ENCODE measurements at regions not wholly inside any gene's neighbourhood (a gene's known extent, or its start where the extent isn't known, plus 50 kb on each side); places are given as distances from the start of the nearest gene placed in this dataset.

DNA sequence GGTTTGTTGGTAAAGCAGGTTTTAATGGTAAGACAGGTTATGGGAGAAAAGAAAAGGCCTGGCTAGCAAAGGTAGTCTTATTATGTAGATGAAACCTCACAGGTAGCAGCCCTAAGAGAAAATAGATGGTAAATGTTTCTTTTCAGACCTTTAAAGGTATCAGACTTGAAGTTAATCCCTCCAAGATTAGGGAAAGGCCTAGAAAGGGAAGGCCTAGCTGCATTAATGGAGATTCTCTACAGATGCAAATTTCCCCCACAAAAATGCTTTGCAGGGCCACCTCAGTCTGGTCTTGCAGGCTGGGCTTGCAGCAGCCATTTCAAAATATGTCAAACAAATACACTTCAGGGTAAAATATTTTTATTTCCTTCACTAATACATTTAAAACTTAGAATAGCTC is 1410.6 kb downstream of the RPA4 start:
- Histone ChIP-seq H3K27ac (ENCODE audit: low read depth, low read length) (no peak overlapping the region), H3K9me3 (ENCODE audit: insufficient read depth in 2 of 2, low read depth in 1 of 2, low read length in 1 of 2) (no peaks in the 10 kb centered on the region; a peak in 2 of 4 replicates), H3K36me3 (ENCODE audit: control insufficient read depth in 2 of 4, insufficient read depth in 4 of 4, low read length in 3 of 4) (no peaks in the 10 kb centered on the region), H4K8ac (ENCODE audit: extremely low read depth, insufficient read depth, low read length) (no peak overlapping the region), H3K14ac (ENCODE audit: insufficient read length) (no peak overlapping the region), H4K91ac (replicated peaks; ENCODE audit: insufficient read length, low read length) (no peak overlapping the region), H3K4me2 (ENCODE audit: insufficient read depth in 1 of 2, low read depth in 2 of 2, low read length in 2 of 2) (no peak overlapping the region; a peak in 1 of 4 replicates), H3K9ac (replicated peaks in 1 of 4; ENCODE audit: extremely low read depth in 1 of 4, low read depth in 3 of 4, low read length in 3 of 4) (no peak overlapping the region), H2BK120ac (replicated peaks; ENCODE audit: low read depth, low read length) (no peak overlapping the region), H3K79me2 (ENCODE audit: control insufficient read depth in 1 of 2, insufficient read depth in 2 of 2, low read length in 2 of 2) (no peaks in the 10 kb centered on the region), H3K56ac (replicated peaks; ENCODE audit: insufficient read length, low read depth, low read length) (no peak overlapping the region), H4K5ac (ENCODE audit: insufficient read length, low read depth, low read length) (peak overlapping the region; percentile 80), H3K18ac (ENCODE audit: extremely low read depth, low read length) (no peak overlapping the region), H3K79me1 (ENCODE audit: low read depth, low read length) (no peaks in the 10 kb centered on the region), H3K23ac (ENCODE audit: insufficient read length) (no peak overlapping the region), H3K27me3 (replicated peaks in 1 of 4; ENCODE audit: control insufficient read depth in 3 of 4, extremely low read depth in 1 of 4, insufficient read depth in 3 of 4, low read length in 3 of 4) (no peaks in the 10 kb centered on the region), H3K23me2 (ENCODE audit: low read depth, low read length) (no peaks in the 10 kb centered on the region), H2AK5ac (ENCODE audit: low read depth, low read length) (no peak overlapping the region), H2BK15ac (ENCODE audit: low read length) (no peak overlapping the region), H2BK12ac (ENCODE audit: low read depth, low read length) (no peak overlapping the region), H3K4me1 (replicated peaks in 1 of 4; ENCODE audit: control insufficient read depth in 3 of 4, insufficient read depth in 4 of 4, low read length in 3 of 4) (peaks cover 0 to 6% (median 0%) of the 10 kb centered on the region in 4 experiments; a peak in 3 of 7 replicates), H2BK5ac (ENCODE audit: low read depth, low read length) (no peak overlapping the region), H2AFZ (ENCODE audit: low read length) (no peak overlapping the region), H3K4ac (replicated peaks; ENCODE audit: insufficient read length, low read depth, low read length) (no peak overlapping the region), H3K4me3 (ENCODE audit: extremely low read depth in 1 of 4, insufficient read depth in 2 of 4, low read depth in 3 of 4, low read length in 4 of 4) (no peak overlapping the region), H2BK20ac (ENCODE audit: low read length) (no peak overlapping the region), H4K20me1 (replicated peaks in 1 of 2; ENCODE audit: control insufficient read depth in 1 of 2, insufficient read depth in 2 of 2, low read length in 2 of 2) (no peaks in the 10 kb centered on the region)
- ChIA-PET CTCF (ENCODE audit: partially characterized antibody) (no interaction called here), POLR2A (ENCODE audit: partially characterized antibody) (no interaction called here)
- no peak for DNase-seq (ENCODE audit: low read depth in 1 of 2, low spot score in 2 of 2)
- FAIRE-seq = no peak
- TF ChIP-seq, protein P1, sequence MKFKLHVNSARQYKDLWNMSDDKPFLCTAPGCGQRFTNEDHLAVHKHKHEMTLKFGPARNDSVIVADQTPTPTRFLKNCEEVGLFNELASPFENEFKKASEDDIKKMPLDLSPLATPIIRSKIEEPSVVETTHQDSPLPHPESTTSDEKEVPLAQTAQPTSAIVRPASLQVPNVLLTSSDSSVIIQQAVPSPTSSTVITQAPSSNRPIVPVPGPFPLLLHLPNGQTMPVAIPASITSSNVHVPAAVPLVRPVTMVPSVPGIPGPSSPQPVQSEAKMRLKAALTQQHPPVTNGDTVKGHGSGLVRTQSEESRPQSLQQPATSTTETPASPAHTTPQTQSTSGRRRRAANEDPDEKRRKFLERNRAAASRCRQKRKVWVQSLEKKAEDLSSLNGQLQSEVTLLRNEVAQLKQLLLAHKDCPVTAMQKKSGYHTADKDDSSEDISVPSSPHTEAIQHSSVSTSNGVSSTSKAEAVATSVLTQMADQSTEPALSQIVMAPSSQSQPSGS (IDR thresholded peaks at IDR 0.05; ENCODE audit: low read length) = no peak
- TF ChIP-seq SRF (IDR thresholded peaks at IDR 0.05; ENCODE audit: low read depth, low read length) (no peak), SP2 (IDR thresholded peaks at IDR 0.05; ENCODE audit: low read length) (no peak), MAFK (IDR thresholded peaks at IDR 0.05; ENCODE audit: low read depth, low read length) (no peak), CBX5 (IDR thresholded peaks at IDR 0.05; ENCODE audit: low read depth, low read length) (no peak), NANOG (IDR thresholded peaks at IDR 0.05; ENCODE audit: insufficient read depth, low read depth, low read length, poor library complexity, severe bottlenecking) (no peak), BACH1 (IDR thresholded peaks at IDR 0.05; ENCODE audit: low read length) (no peak), CTBP2 (IDR thresholded peaks at IDR 0.05; ENCODE audit: borderline replicate concordance, insufficient read depth, insufficient read length, low read length) (no peak), EZH2 (IDR thresholded peaks at IDR 0.05; ENCODE audit: low read depth, low read length, severe bottlenecking) (no peak), ZNF274 (IDR thresholded peaks at IDR 0.05; ENCODE audit: borderline replicate concordance, extremely low read depth, low read length) (no peak), TCF12 (IDR thresholded peaks at IDR 0.05; ENCODE audit: low read depth, low read length) (no peak), SAP30 (IDR thresholded peaks at IDR 0.05; ENCODE audit: insufficient read depth, insufficient replicate concordance, low read length) (no peak), RBBP5 (IDR thresholded peaks at IDR 0.05; ENCODE audit: borderline replicate concordance, low read depth, low read length) (no peak)
